ENCODE measurements at regions not wholly inside any gene's neighbourhood (a gene's known extent, or its start where the extent isn't known, plus 50 kb on each side); places are given as distances from the start of the nearest gene placed in this dataset.
"Not testable (repeated sequence)": the region's sequence is repeated elsewhere in the genome, so short reads cannot be mapped to it uniquely, and the experiment has no call there.

GRCh38 chr1:83485314-83486019 lies 513.5 kb downstream of the TTLL7 start:
- H3K79me2 ChIP-seq (ENCODE audit: insufficient read depth, low read length); H3K27ac ChIP-seq (ENCODE audit: low read depth, low read length, poor library complexity, severe bottlenecking); H3K9me2 ChIP-seq (ENCODE audit: low read depth, low read length); H3K27me3 ChIP-seq (ENCODE audit: insufficient read depth, low read length); H2AFZ ChIP-seq (ENCODE audit: low read length); H4K20me1 ChIP-seq (ENCODE audit: insufficient read depth, low read length); H3F3A ChIP-seq (ENCODE audit: insufficient read depth, low read length); H3K9me3 ChIP-seq (ENCODE audit: low read length); H3K4me2 ChIP-seq (ENCODE audit: low read length); H3K4me3 ChIP-seq (ENCODE audit: low read depth, low read length, poor library complexity, severe bottlenecking); H3K36me3 ChIP-seq (ENCODE audit: insufficient read depth, low read length); H3K4me1 ChIP-seq (ENCODE audit: insufficient read depth, low read length, severe bottlenecking); H3K9ac ChIP-seq (ENCODE audit: low read length): not testable (repeated sequence)

GRCh38 chr1:83481284-83481683 lies 517.6 kb downstream of the TTLL7 start:
- H4K20me1 ChIP-seq (ENCODE audit: insufficient read depth, low read length); H3K9me2 ChIP-seq (ENCODE audit: low read depth, low read length); H2AFZ ChIP-seq (ENCODE audit: low read length); H3F3A ChIP-seq (ENCODE audit: insufficient read depth, low read length); H3K79me2 ChIP-seq (ENCODE audit: insufficient read depth, low read length); H3K27ac ChIP-seq (ENCODE audit: low read depth, low read length, poor library complexity, severe bottlenecking); H3K4me3 ChIP-seq (ENCODE audit: low read depth, low read length, poor library complexity, severe bottlenecking); H3K4me2 ChIP-seq (ENCODE audit: low read length); H3K36me3 ChIP-seq (ENCODE audit: insufficient read depth, low read length); H3K4me1 ChIP-seq (ENCODE audit: insufficient read depth, low read length, severe bottlenecking); H3K27me3 ChIP-seq (ENCODE audit: insufficient read depth, low read length); H3K9me3 ChIP-seq (ENCODE audit: low read length); H3K9ac ChIP-seq (ENCODE audit: low read length): not testable (repeated sequence)

GRCh38 chr1:83479591-83480239 lies 519.2 kb downstream of the TTLL7 start:
- H3K36me3 ChIP-seq (ENCODE audit: insufficient read depth, low read length); H3K4me1 ChIP-seq (ENCODE audit: insufficient read depth, low read length, severe bottlenecking); H4K20me1 ChIP-seq (ENCODE audit: insufficient read depth, low read length); H2AFZ ChIP-seq (ENCODE audit: low read length); H3K4me3 ChIP-seq (ENCODE audit: low read depth, low read length, poor library complexity, severe bottlenecking); H3F3A ChIP-seq (ENCODE audit: insufficient read depth, low read length); H3K9ac ChIP-seq (ENCODE audit: low read length); H3K79me2 ChIP-seq (ENCODE audit: insufficient read depth, low read length); H3K9me2 ChIP-seq (ENCODE audit: low read depth, low read length); H3K9me3 ChIP-seq (ENCODE audit: low read length); H3K4me2 ChIP-seq (ENCODE audit: low read length); H3K27ac ChIP-seq (ENCODE audit: low read depth, low read length, poor library complexity, severe bottlenecking); H3K27me3 ChIP-seq (ENCODE audit: insufficient read depth, low read length): not testable (repeated sequence)

- not testable (repeated sequence) for H3K27me3 ChIP-seq (ENCODE audit: insufficient read depth, low read length); H3K9me2 ChIP-seq (ENCODE audit: low read depth, low read length); H3K4me3 ChIP-seq (ENCODE audit: low read depth, low read length, poor library complexity, severe bottlenecking); H3K9ac ChIP-seq (ENCODE audit: low read length); H4K20me1 ChIP-seq (ENCODE audit: insufficient read depth, low read length); H2AFZ ChIP-seq (ENCODE audit: low read length); H3F3A ChIP-seq (ENCODE audit: insufficient read depth, low read length); H3K4me2 ChIP-seq (ENCODE audit: low read length); H3K4me1 ChIP-seq (ENCODE audit: insufficient read depth, low read length, severe bottlenecking); H3K36me3 ChIP-seq (ENCODE audit: insufficient read depth, low read length); H3K9me3 ChIP-seq (ENCODE audit: low read length); H3K27ac ChIP-seq (ENCODE audit: low read depth, low read length, poor library complexity, severe bottlenecking); H3K79me2 ChIP-seq (ENCODE audit: insufficient read depth, low read length)
Observed at GRCh38 chr1:83478127-83478526, 520.8 kb downstream of the TTLL7 start.

- not testable (repeated sequence) for H3F3A ChIP-seq (ENCODE audit: insufficient read depth, low read length); H4K20me1 ChIP-seq (ENCODE audit: insufficient read depth, low read length); H3K9me3 ChIP-seq (ENCODE audit: low read length); H3K27ac ChIP-seq (ENCODE audit: low read depth, low read length, poor library complexity, severe bottlenecking); H3K4me1 ChIP-seq (ENCODE audit: insufficient read depth, low read length, severe bottlenecking); H3K79me2 ChIP-seq (ENCODE audit: insufficient read depth, low read length); H3K4me3 ChIP-seq (ENCODE audit: low read depth, low read length, poor library complexity, severe bottlenecking); H3K9ac ChIP-seq (ENCODE audit: low read length); H3K36me3 ChIP-seq (ENCODE audit: insufficient read depth, low read length); H3K27me3 ChIP-seq (ENCODE audit: insufficient read depth, low read length); H3K9me2 ChIP-seq (ENCODE audit: low read depth, low read length); H2AFZ ChIP-seq (ENCODE audit: low read length); H3K4me2 ChIP-seq (ENCODE audit: low read length)
Observed at GRCh38 chr1:83476518-83476917, 522.4 kb downstream of the TTLL7 start.

- not testable (repeated sequence) for H4K20me1 ChIP-seq (ENCODE audit: insufficient read depth, low read length); H3K9me3 ChIP-seq (ENCODE audit: low read length); H3K4me1 ChIP-seq (ENCODE audit: insufficient read depth, low read length, severe bottlenecking); H3K9me2 ChIP-seq (ENCODE audit: low read depth, low read length); H3K4me3 ChIP-seq (ENCODE audit: low read depth, low read length, poor library complexity, severe bottlenecking); H3K9ac ChIP-seq (ENCODE audit: low read length); H2AFZ ChIP-seq (ENCODE audit: low read length); H3K79me2 ChIP-seq (ENCODE audit: insufficient read depth, low read length); H3K27me3 ChIP-seq (ENCODE audit: insufficient read depth, low read length); H3F3A ChIP-seq (ENCODE audit: insufficient read depth, low read length); H3K27ac ChIP-seq (ENCODE audit: low read depth, low read length, poor library complexity, severe bottlenecking); H3K4me2 ChIP-seq (ENCODE audit: low read length); H3K36me3 ChIP-seq (ENCODE audit: insufficient read depth, low read length)
Observed at GRCh38 chr1:83474946-83475345, 524.0 kb downstream of the TTLL7 start.

- not testable (repeated sequence) for H3K27me3 ChIP-seq (ENCODE audit: insufficient read depth, low read length); H4K20me1 ChIP-seq (ENCODE audit: insufficient read depth, low read length); H3K9me2 ChIP-seq (ENCODE audit: low read depth, low read length); H3K9me3 ChIP-seq (ENCODE audit: low read length); H3K79me2 ChIP-seq (ENCODE audit: insufficient read depth, low read length); H3K4me2 ChIP-seq (ENCODE audit: low read length); H3K4me3 ChIP-seq (ENCODE audit: low read depth, low read length, poor library complexity, severe bottlenecking); H3K27ac ChIP-seq (ENCODE audit: low read depth, low read length, poor library complexity, severe bottlenecking); H3K36me3 ChIP-seq (ENCODE audit: insufficient read depth, low read length); H3F3A ChIP-seq (ENCODE audit: insufficient read depth, low read length); H2AFZ ChIP-seq (ENCODE audit: low read length); H3K4me1 ChIP-seq (ENCODE audit: insufficient read depth, low read length, severe bottlenecking); H3K9ac ChIP-seq (ENCODE audit: low read length)
Observed at GRCh38 chr1:83473986-83474385, 524.9 kb downstream of the TTLL7 start.

- not testable (repeated sequence) for H3K27ac ChIP-seq (ENCODE audit: low read depth, low read length, poor library complexity, severe bottlenecking); H3K9ac ChIP-seq (ENCODE audit: low read length); H3K27me3 ChIP-seq (ENCODE audit: insufficient read depth, low read length); H3K4me3 ChIP-seq (ENCODE audit: low read depth, low read length, poor library complexity, severe bottlenecking); H4K20me1 ChIP-seq (ENCODE audit: insufficient read depth, low read length); H2AFZ ChIP-seq (ENCODE audit: low read length); H3K4me1 ChIP-seq (ENCODE audit: insufficient read depth, low read length, severe bottlenecking); H3K79me2 ChIP-seq (ENCODE audit: insufficient read depth, low read length); H3K9me3 ChIP-seq (ENCODE audit: low read length); H3K9me2 ChIP-seq (ENCODE audit: low read depth, low read length); H3K36me3 ChIP-seq (ENCODE audit: insufficient read depth, low read length); H3K4me2 ChIP-seq (ENCODE audit: low read length); H3F3A ChIP-seq (ENCODE audit: insufficient read depth, low read length)
Observed at GRCh38 chr1:83472066-83472465, 526.9 kb downstream of the TTLL7 start.
